Posterior cingulate gyrus (tissue), 11 donors: ENCODE measurements at regions not wholly inside any gene's neighbourhood (a gene's known extent, or its start where the extent isn't known, plus 50 kb on each side); places are given as distances from the start of the nearest gene placed in this dataset.
A peak's percentile ranks its signal among the peaks of the same experiment; 100 is the strongest.
"Not testable (repeated sequence)": the region's sequence is repeated elsewhere in the genome, so short reads cannot be mapped to it uniquely, and the experiment has no call there.

Source experiments
- DNase-seq, 10 donors: peaks; one replicate each; pipeline versions ENCODE4 v3.0.0 to v3.0.0-alpha.2; 2020 to 2021; ENCODE audit warnings: mixed read lengths in 3 of 10
- intact Hi-C: fragments of 100-400 bp; cut with DNase I; formaldehyde crosslinking; loops from one replicate; pipeline ENCODE4 v1.15.1; 2023

- DNase-seq, result no peak
- intact Hi-C loops, result no loop called here
Measured at GRCh38 chrX:55142206-55142918, 53.5 kb downstream of the PAGE2 start.

GRCh38 chrX:55142919-55143310 lies 54.1 kb downstream of the PAGE2 start:
- DNase-seq, result no peak
- intact Hi-C loops, result no loop called here

GRCh38 chrX:55143621-55144020 lies 54.8 kb downstream of the PAGE2 start:
- intact Hi-C loops, result no loop called here
- DNase-seq, result no peak

GRCh38 chrX:55144697-55145096 lies 55.9 kb downstream of the PAGE2 start:
- no peak for DNase-seq
- intact Hi-C loops, result no loop called here

GRCh38 chrX:55149242-55149641 lies 60.4 kb downstream of the PAGE2 start:
- DNase-seq, result no peak
- intact Hi-C loops, result no loop called here

- intact Hi-C loops, result no loop called here
- DNase-seq, result peak in 1 of 10 donors; percentile 7
Measured at GRCh38 chrX:55151199-55151598, 62.4 kb downstream of the PAGE2 start.

- intact Hi-C loops, result no loop called here
- no peak for DNase-seq
Measured at GRCh38 chrX:55159551-55159950, 60.6 kb upstream of the PAGE5 start.

- peak; percentile 80 to 98 (median 85) for DNase-seq
- intact Hi-C loops, result no loop called here
Measured at GRCh38 chrX:55160685-55161552, 59.2 kb upstream of the PAGE5 start.

- DNase-seq, result no peak
- intact Hi-C loops, result no loop called here
Measured at GRCh38 chrX:55161581-55161980, 58.6 kb upstream of the PAGE5 start.

- DNase-seq, result no peak
- intact Hi-C loops, result no loop called here
Measured at GRCh38 chrX:55163171-55163570, 57.0 kb upstream of the PAGE5 start.

GRCh38 chrX:55165026-55165425 lies 55.1 kb upstream of the PAGE5 start:
- DNase-seq, intact Hi-C loops: not testable (repeated sequence)

GRCh38 chrX:55167124-55167803 lies 52.9 kb upstream of the PAGE5 start:
- intact Hi-C loops, result no loop called here

GRCh38 chrX:55167901-55168300 lies 52.2 kb upstream of the PAGE5 start:
- no peak for DNase-seq
- intact Hi-C loops, result no loop called here

More at GRCh38 chrX:55167124-55167803, 52.9 kb upstream of the PAGE5 start:
- DNase-seq, result no peak

GRCh38 chrX:55169782-55170181 lies 50.4 kb upstream of the PAGE5 start:
- intact Hi-C loops, result no loop called here
- no peak for DNase-seq
